NCI-H226 (cell line): ENCODE measurements at regions not wholly inside any gene's neighbourhood (a gene's known extent, or its start where the extent isn't known, plus 50 kb on each side); places are given as distances from the start of the nearest gene placed in this dataset.
"Not testable (repeated sequence)": the region's sequence is repeated elsewhere in the genome, so short reads cannot be mapped to it uniquely, and the experiment has no call there.

Experiments
- DNase-seq: peaks from one replicate; pipeline ENCODE4 v3.0.0-alpha.2; 2015

DNA sequence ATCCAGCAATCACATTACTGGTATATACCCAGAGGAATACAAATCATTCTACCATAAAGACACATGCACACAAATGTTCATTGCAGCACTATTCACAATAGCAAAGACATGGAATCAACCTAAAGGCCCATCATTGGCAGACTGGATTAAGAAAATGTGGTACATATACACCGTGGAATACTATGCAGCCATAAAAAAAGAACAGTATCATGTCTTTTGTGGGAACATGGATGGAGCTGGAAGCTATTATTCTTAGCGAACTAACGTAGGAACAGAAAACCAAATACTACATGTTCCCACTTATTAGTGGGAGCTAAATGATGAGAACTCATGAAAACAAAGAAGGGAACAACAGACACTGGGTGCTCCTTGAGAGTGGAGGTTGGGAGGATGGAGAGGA lies 60.9 kb downstream of the PGRMC1 start:
- not testable (repeated sequence) for DNase-seq

DNA sequence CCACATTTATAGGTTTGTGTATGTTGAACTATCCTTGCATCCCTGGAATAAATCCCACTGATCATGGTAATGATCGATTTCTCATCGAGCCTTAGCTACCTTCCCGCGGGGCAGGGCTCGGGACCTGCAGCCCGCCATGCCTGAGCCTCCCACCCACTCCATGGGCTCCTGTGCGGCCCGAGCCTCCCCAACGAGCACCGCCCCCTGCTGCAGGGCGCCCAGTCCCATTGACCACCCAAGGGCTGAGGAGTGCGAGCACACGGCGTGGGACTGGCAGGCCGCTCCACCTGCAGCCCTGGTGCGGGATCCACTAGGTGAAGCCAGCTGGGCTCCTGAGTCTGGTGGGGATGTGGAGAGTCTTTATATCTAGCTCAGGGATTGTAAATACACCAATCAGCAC lies 63.7 kb downstream of the PGRMC1 start:
- DNase-seq, result not testable (repeated sequence)

DNA sequence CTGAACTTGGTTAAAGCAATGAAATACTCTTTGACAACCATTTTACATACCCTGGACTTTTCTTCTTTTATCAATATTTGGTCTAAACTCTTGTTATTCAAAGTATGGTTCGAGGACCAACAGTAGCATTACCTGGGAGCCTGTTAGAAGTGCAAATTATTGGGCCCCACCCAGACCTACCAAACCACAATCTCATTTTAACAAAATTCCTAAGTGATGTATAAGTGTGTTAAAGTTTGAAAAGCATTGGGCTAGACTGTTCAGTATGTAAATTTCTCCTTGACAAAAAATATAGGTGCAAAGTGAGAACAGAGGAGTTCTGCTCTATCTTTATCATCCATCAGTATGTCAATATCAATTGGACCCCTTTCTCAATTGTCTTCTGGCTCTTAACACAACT lies 67.1 kb downstream of the PGRMC1 start:
- no peak for DNase-seq

DNA sequence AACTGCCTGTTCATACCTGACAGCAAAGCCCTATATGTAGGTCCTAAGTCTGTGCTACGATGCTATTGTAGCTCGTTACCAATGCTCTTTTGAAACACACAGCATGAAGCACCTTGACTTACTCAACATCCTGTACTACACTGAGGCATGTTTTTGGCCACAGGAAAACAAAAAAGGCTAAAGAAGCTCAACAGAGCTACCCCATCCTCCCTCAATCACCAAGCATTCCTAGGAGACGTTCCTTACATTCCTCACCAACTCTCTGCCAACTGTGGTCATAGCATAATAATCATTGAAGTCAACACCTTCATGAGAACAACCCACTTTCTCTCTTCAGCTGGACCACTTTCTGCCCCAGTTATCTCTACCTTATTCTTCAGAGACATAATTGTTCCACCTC lies 73.7 kb upstream of the SLC25A43 start:
- DNase-seq, result peak; percentile 51

DNA sequence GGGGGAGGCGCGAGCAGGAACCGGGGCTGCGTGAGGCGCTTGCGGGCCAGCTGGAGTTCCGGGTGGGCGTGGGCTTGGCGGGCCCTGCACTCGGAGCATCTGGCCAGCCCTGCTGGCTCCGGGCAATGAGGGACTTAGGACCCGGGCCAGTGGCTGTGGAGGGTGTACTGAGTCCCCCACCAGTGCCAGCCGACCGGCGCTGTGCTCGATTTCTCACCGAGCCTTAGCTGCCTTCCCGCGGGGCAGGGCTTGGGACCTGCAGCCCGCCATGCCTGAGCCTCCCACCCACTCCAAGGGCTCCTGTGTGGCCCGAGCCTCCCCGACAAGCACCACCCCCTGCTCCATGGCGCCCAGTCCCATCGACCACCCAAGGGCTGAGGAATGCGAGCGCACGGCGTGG lies 67.3 kb upstream of the SLC25A43 start:
- not testable (repeated sequence) for DNase-seq

DNA sequence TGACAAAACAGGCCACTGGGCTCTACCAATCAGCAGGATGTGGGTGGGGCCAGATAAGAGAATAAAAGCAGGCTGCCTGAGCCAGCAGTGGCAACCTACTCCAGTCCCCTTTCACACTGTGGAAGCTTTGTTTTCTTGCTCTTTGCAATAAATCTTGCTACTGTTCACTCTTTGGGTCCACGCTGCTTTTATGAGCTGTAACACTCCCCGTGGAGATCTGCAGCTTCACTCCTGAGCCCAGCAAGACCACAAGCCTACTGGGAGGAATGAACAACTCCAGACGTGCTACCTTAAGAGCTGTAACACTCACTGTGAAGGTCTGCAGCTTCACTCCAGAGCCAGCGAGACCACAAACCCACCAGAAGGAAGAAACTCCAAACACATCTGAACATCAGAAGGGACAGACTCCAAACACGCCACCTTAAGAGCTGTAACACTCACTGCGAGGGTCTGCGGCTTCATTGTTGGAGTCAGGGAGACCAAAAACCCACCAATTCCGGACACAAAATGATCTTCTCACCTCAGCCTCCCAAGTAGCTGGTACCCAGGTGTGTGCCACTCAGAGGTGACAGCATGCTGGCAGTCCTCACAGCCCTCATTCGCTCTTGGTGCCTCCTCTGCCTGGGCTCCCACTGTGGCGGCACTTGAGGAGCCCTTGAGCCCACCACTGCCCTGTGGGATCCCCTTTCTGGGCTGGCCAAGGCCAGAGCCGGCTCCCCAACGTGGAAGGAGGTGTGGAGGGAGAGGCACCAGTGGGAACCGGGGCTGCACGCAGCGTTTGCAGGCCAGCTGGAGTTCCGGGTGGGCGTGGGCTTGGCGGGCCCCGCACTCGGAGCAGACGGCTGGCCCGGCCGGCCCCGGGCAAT lies 66.0 kb upstream of the SLC25A43 start:
- not testable (repeated sequence) for DNase-seq

DNA sequence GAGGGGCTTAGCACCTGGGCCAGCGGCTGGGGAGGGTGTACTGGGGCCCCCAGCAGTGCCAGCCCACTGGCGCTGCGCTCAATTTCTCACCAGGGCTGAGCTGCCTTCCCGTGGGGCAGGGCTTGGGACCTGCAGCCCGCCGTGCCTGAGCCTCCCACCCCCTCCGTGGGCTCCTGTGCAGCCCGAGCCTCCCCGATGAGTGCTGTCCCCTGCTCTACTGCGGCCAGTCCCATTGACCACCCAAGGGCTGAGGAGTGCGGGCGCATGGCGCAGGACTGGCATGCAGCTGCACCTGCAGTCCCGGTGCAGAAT lies 65.5 kb upstream of the SLC25A43 start:
- DNase-seq, result not testable (repeated sequence)

DNA sequence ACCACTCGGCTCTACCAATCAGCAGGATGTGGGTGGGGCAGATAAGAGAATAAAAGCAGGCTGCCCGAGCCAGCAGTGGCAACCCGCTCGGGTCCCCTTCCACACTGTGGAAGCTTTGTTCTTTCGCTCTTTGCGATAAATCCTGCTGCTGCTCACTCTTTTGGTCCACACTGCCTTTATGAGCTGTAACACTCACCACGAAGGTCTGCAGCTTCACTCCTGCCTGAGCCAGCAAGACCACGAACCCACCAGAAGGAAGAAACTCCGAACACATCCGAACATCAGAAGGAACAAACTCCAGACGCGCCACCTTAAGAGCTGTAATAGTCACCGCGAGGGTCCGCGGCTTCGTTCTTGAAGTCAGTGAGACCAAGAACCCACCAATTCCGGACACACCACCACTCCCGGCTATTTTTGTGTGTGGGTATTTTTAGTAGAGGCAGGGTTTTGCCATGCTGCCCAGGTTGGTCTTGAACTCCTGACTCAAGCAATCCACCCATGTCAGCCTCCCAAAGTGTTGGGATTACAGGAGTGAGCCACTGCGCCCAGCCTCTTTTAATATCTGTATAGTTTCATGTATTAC lies 64.6 kb upstream of the SLC25A43 start:
- DNase-seq, result not testable (repeated sequence)

DNA sequence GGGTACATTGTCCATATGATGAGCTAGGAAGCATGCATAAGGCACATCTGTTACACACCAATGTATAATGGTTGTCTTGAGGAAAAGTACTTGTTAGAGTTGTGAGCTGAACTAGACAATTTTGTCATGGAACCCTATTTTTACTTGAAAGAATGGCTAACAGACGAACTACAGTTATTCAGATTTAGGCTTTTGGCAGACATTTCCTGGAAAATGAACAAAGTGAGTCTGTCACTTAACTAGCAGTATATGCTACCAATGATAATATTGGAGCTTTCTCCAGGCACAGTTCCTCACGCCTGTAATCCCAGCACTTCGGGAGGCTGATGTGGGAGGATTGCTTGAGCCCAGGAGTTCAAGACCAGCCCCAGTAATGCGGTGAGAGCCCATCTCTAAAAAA lies 61.9 kb upstream of the SLC25A43 start:
- DNase-seq, result no peak

DNA sequence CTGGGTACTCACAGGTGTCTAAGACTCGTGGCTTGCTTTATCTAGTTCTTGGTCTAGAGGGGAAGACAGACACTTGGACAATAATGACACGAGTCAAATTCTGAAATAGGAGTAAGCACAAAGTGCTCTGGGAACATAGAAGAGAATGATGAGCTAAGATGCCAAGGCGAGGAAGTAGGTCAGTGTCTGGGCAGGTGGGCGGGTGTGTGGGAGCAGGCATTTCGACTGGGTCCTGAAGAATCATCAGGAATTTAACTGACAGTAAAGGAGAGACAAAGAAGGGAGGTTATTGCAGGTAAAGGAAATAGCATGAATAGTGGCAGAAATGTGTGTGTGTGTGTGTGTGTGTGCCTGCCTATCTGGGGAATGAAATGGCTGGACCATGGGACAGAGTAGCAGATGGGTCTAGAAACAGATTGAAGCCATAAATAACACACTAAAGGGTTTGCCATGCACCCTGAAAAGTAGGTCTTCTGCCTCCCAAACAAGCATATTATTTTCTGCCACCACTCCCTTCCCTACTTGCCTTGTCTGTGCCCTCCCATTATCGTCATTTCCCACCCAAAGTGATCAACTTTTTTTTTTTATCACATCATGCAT lies 58.4 kb upstream of the SLC25A43 start:
- no peak for DNase-seq

DNA sequence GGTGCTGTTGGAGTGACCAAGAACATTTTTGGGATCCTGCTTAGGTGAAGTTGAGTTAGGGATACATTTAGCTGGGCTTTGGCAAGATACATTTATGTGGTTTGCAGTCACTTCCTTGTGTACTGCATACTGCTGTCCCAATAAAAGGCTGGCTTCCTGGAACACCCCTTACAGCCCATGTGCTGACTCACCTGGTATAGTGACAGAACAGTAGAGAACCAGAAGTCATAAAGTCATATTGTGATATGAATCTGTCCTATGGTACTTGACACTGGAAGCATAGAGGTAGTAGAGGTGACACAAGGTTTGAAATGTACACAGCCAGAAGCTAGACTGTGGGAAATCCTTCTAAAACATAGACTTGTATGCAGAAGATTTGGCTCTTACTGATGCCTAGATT lies 55.3 kb upstream of the SLC25A43 start:
- no peak for DNase-seq
